Activated CD4-positive, alpha-beta memory T cell treated with anti-CD3 and anti-CD28 coated beads, Interleukin-2, amount 10 ng/mL, durations not matched to agents 7 days and 5 days (primary cell): ENCODE measurements at regions not wholly inside any gene's neighbourhood (a gene's known extent, or its start where the extent isn't known, plus 50 kb on each side); places are given as distances from the start of the nearest gene placed in this dataset.

Experiments
- CTCF ChIA-PET: fragments of 350-600 bp; sonication (Branson Sonifier 250); formaldehyde crosslinking; loops from one replicate; lab custom pipeline; 2021; ENCODE audit warnings: antibody characterized with exemption, inconsistent platforms; lab: Charles Lee
- POLR2A ChIA-PET: fragments of 350-600 bp; sonication (Branson Sonifier 250); formaldehyde crosslinking; loops from one replicate; lab custom pipeline; 2021; ENCODE audit warnings: antibody characterized with exemption; lab: Charles Lee
- DNase-seq: peaks from one replicate; pipeline ENCODE4 v3.0.0-alpha.2; 2020
- H3K27ac Mint-ChIP-seq: one replicate; pipeline ENCODE4 v1.8.0; 2021; ENCODE audit warnings: mild to moderate bottlenecking, mixed read lengths
- H3K27me3 Mint-ChIP-seq: one replicate; pipeline ENCODE4 v1.8.0; 2021; ENCODE audit warnings: mixed read lengths
- H3K36me3 Mint-ChIP-seq: one replicate; pipeline ENCODE4 v1.8.0; 2021; ENCODE audit warnings: low read depth, mixed read lengths
- H3K4me1 Mint-ChIP-seq: one replicate; pipeline ENCODE4 v1.8.0; 2021; ENCODE audit warnings: mixed read lengths
- H3K4me3 Mint-ChIP-seq: one replicate; pipeline ENCODE4 v1.8.0; 2021; ENCODE audit warnings: mild to moderate bottlenecking, mixed read lengths
- H3K9me3 Mint-ChIP-seq: one replicate; pipeline ENCODE4 v1.8.0; 2021; ENCODE audit warnings: mixed read lengths

- H3K36me3 Mint-ChIP-seq = no peaks in the 10 kb centered on the region
- POLR2A ChIA-PET = no interaction called here
- H3K4me1 Mint-ChIP-seq = no peaks in the 10 kb centered on the region
- no peaks in the 10 kb centered on the region for H3K9me3 Mint-ChIP-seq
- H3K4me3 Mint-ChIP-seq = no peak overlapping the region
- CTCF ChIA-PET = no interaction called here
- no peak overlapping the region for H3K27ac Mint-ChIP-seq
- peaks cover 6% of the 10 kb centered on the region for H3K27me3 Mint-ChIP-seq
- DNase-seq = no peak
Measured at GRCh38 chr3:120502116-120502515, 51.3 kb upstream of the FSTL1 start.
